Stomach smooth muscle (tissue), 2 donors: ENCODE measurements at regions not wholly inside any gene's neighbourhood (a gene's known extent, or its start where the extent isn't known, plus 50 kb on each side); places are given as distances from the start of the nearest gene placed in this dataset.

Experiments
- H3K27ac ChIP-seq: one replicate; pipeline ENCODE4 v1.7.0; 2013; ENCODE audit warnings: mild to moderate bottlenecking, low read length, inconsistent platforms
- H3K27me3 ChIP-seq, 2 donors: one replicate each; pipeline ENCODE4 v1.7.0; 2013; ENCODE audit warnings: low read length in 2 of 2; ENCODE audit not compliant: insufficient read depth in 2 of 2, control insufficient read depth in 1 of 2
- H3K36me3 ChIP-seq, 2 donors: one replicate each; pipeline ENCODE4 v1.7.0; 2013; ENCODE audit warnings: low read length in 2 of 2; ENCODE audit not compliant: control insufficient read depth in 2 of 2, insufficient read depth in 2 of 2
- H3K4me1 ChIP-seq: one replicate; pipeline ENCODE4 v1.7.0; 2013; ENCODE audit warnings: low read length; ENCODE audit not compliant: control insufficient read depth, insufficient read depth
- H3K4me3 ChIP-seq, 2 donors: one replicate each; pipeline ENCODE4 v1.7.0; 2013; ENCODE audit warnings: low read length in 2 of 2
- H3K9ac ChIP-seq, 2 donors: one replicate each; pipeline ENCODE4 v1.7.0; 2013; ENCODE audit warnings: low read length in 2 of 2, mild to moderate bottlenecking in 1 of 2
- H3K9me3 ChIP-seq, 2 donors: one replicate each; pipeline ENCODE4 v1.7.0; 2013; ENCODE audit warnings: low read length in 2 of 2; ENCODE audit not compliant: control insufficient read depth in 2 of 2
- donor health status: healthy.
- donor health status: Pancreatic carcinoma.

DNA sequence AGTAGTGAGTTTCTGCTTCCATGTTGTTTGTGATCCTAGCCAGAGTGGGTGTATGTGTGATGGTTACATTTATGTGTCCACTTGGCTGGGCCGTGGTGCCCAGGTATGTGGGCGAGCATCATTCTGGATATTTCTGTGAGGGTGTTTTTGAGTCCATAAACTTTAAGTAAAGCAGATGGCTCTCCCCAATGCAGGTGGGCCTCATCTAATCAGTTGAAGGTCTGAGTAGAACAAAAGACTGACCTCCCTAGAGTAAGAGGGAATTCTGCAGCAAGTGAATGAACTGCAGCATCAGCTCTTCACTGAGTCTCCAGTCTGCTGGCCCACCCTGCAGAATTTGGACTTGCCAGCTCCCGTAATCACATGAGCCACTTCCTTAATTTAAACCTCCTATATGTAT is 571.9 kb downstream of the ACTR3B start:
- Histone ChIP-seq H3K4me1 (no peaks in the 10 kb centered on the region), H3K36me3 (no peaks in the 10 kb centered on the region), H3K9ac (no peak overlapping the region), H3K27ac (no peak overlapping the region), H3K9me3 (peaks cover 0 to 6% of the 10 kb centered on the region in 2 donors), H3K4me3 (no peak overlapping the region), H3K27me3 (no peaks in the 10 kb centered on the region)

DNA sequence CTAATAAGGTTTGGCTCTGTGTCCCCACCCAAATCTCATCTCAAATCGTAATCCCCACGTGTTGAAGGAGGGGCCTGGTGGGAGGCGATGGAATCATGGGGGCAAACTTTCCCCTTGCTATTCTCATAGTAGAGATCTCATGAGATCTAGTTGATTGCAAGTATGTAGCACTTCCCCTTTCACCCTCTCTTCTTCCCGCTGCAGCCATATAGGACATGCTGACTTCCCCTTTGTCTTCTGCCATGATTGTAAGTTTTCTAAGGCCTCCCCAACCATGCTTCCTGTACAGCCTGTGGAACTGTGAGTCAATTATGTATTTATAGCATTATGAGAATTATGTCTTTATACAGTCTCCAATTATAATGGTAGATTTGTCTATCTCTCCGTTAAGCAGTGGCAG is 594.5 kb downstream of the ACTR3B start:
- Histone ChIP-seq H3K9ac (no peak overlapping the region), H3K9me3 (no peaks in the 10 kb centered on the region), H3K4me1 (no peaks in the 10 kb centered on the region), H3K4me3 (no peak overlapping the region), H3K27ac (no peak overlapping the region), H3K36me3 (no peaks in the 10 kb centered on the region), H3K27me3 (no peaks in the 10 kb centered on the region)

DNA sequence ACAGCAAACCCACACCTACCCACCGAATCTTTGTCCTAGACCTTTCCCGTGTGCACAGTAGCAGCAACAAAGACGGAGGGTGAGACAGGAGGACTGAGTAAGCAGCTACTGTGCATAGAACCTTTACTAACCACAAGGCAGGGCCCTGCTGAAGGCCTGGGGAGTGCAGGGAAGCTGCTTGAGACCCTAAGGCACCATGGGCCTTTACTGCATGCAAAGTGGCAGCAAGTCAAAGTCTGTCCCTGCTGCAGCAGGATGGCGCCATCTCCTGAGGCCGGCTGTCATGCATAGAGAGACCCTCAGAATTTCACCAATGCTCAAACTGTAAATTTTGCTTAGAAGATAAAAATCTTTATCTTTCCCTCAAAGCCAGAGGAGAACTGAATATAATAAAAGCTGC is 610.5 kb downstream of the ACTR3B start:
- Histone ChIP-seq H3K9ac (no peak overlapping the region), H3K9me3 (peaks cover 0 to 11% of the 10 kb centered on the region in 2 donors), H3K27me3 (no peaks in the 10 kb centered on the region), H3K27ac (no peak overlapping the region), H3K4me1 (no peaks in the 10 kb centered on the region), H3K36me3 (no peaks in the 10 kb centered on the region), H3K4me3 (no peak overlapping the region)

DNA sequence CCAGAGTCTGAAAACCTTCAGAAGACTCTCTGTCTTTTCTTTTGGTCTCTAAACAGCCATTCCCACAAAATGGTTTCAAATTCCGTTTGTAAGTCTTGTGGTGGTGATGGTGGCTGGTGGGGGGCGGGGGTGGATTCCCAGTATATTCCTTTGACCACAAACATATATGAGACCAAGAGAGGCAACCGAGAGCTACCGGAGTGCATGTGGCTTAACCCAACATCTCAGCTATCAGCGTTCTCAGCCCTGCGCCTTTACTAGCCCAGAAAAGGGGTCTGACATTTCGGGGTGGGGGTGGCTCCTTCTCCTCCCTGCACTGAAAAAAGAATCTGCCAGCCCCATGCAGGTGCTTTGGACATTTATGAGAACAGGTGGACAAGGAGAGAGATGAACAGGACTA is 621.1 kb downstream of the ACTR3B start:
- Histone ChIP-seq H3K9me3 (no peaks in the 10 kb centered on the region), H3K4me3 (no peak overlapping the region), H3K27me3 (no peaks in the 10 kb centered on the region), H3K4me1 (peaks cover 23% of the 10 kb centered on the region), H3K9ac (no peak overlapping the region), H3K36me3 (no peaks in the 10 kb centered on the region), H3K27ac (no peak overlapping the region)

DNA sequence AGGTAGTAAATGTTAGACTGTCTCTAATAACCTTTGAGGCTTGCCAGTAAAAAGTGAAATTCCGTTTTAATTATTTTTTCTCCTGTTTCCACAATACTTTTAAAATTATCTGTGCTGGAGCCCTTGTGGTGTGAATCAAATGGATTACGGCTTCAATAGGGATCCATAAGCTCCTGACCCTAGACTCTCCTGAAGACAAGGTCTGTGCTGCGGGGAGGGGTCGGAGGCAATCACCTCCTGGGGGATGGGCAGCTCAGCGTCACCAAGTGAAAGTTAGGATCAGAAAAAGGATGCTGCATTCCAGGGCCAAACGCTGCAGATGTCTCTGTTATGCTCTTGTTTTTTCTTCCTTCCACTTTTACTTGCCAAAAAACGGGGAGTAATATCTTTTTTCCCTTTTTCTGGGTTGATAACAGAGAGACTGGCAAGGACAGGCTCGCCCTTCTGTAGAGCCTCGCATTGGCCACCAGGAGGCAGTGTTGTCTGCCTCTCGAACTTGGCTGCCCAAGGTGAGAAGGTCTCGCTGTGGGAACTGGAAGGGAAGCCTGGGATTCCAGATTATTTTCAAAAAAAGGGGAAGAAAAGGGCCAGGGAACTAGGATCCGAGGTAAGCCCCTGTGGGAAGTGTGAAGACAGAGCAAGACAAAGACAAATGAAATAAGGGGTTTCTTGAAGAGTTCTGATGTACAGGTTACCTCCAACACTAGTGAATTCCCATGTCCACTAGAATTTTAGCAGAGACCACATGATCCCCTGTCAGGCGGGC is 621.9 kb downstream of the ACTR3B start:
- Histone ChIP-seq H3K9me3 (no peaks in the 10 kb centered on the region), H3K27ac (no peak overlapping the region), H3K36me3 (no peaks in the 10 kb centered on the region), H3K9ac (peak overlapping the region; percentile 53 to 55), H3K4me3 (peak overlapping the region; percentile 48 to 75), H3K27me3 (no peaks in the 10 kb centered on the region), H3K4me1 (peaks cover 27% of the 10 kb centered on the region)

DNA sequence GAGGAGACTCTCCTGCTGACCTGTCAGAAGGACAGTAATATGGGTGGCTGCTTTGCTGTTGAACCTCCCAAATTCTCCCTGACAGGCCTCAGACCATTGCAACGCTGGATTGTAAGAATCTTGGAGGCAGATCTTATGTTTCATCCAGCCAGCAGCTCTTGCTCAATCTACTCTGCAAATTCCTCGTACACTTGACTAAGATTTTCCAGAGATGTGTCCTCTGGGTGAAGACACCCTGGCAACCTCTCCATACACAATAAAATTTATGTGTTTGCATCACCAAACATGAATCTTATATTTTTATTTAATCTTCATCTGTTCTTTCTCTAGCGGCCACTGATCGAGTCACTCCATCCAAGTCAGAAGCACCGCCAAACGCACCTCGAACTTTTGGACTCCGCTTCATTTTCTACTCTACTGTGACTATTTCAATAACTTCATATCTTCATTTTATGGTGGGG is 623.1 kb downstream of the ACTR3B start:
- Histone ChIP-seq H3K9ac (no peak overlapping the region), H3K9me3 (no peaks in the 10 kb centered on the region), H3K36me3 (no peaks in the 10 kb centered on the region), H3K4me1 (peaks cover 27% of the 10 kb centered on the region), H3K4me3 (no peak overlapping the region), H3K27me3 (no peaks in the 10 kb centered on the region), H3K27ac (no peak overlapping the region)

DNA sequence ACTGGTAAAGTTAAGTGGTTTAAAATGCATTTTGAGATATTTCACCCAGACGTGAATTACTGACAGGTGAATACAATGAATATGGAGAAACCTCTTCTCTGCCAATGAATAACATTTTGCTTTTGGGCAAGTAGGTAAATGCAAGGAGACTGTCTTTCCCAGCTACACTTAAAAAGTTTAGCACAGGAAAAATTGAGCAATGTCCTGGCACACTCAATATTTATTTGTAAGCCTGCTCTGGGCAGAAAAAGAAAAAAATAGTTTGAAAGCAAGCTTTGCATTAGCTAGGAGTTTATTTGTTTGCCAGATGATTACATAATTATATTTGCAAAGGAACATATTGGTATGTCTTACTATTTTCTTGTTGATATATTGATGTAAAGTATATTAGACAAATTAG is 624.2 kb downstream of the ACTR3B start:
- no peak overlapping the region for H3K4me3 ChIP-seq
- H3K27me3 ChIP-seq = no peaks in the 10 kb centered on the region
- no peaks in the 10 kb centered on the region for H3K9me3 ChIP-seq
- H3K36me3 ChIP-seq = no peaks in the 10 kb centered on the region
- no peak overlapping the region for H3K9ac ChIP-seq
- H3K4me1 ChIP-seq = peaks cover 30% of the 10 kb centered on the region
- no peak overlapping the region for H3K27ac ChIP-seq

DNA sequence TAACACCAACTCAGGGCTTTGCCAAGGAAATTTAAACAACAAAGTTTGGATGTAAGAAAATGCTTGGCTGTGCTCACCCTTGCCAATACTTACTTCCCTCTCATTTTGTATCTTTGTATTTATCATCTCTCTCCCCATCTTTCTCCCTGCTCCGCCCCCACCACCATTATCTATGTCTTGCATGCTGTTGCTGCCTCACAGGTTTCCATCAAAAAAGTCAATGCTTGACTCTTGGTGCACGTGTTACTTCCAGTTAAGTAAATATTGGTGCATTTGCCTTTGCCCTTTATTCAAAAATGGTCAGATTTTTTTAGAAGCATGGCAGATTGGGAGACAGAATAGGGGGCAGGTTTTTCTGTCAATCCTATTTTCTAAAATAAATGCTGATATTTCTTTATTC is 626.0 kb downstream of the ACTR3B start:
- Histone ChIP-seq H3K4me3 (no peak overlapping the region), H3K4me1 (peaks cover 39% of the 10 kb centered on the region), H3K9me3 (no peaks in the 10 kb centered on the region), H3K27ac (no peak overlapping the region), H3K27me3 (no peaks in the 10 kb centered on the region), H3K9ac (no peak overlapping the region), H3K36me3 (no peaks in the 10 kb centered on the region)

DNA sequence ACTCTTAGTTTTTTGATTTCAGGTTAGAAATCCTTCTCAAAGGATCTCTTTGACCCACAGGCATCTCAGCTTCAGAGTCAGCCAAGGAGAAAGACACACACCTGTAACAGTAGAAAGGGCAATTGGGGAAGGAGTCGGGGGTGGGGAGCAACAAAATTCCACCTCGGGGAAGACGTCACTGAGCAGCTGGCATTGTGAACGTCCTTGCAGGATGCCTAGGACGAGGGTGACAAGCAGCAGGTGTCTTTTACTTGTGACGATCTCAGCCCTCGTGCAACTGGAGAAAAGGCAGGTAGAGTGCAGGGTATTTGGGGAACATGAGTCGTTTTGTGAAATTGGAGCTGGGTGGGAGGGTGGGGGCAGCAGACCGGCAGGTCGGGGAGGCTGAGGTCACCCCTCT is 627.0 kb downstream of the ACTR3B start:
- no peaks in the 10 kb centered on the region for H3K27me3 ChIP-seq
- no peak overlapping the region for H3K27ac ChIP-seq
- H3K9me3 ChIP-seq = peaks cover 3 to 4% of the 10 kb centered on the region in 2 donors
- no peak overlapping the region for H3K9ac ChIP-seq
- H3K4me3 ChIP-seq = no peak overlapping the region
- no peaks in the 10 kb centered on the region for H3K36me3 ChIP-seq
- H3K4me1 ChIP-seq = peaks cover 38% of the 10 kb centered on the region

DNA sequence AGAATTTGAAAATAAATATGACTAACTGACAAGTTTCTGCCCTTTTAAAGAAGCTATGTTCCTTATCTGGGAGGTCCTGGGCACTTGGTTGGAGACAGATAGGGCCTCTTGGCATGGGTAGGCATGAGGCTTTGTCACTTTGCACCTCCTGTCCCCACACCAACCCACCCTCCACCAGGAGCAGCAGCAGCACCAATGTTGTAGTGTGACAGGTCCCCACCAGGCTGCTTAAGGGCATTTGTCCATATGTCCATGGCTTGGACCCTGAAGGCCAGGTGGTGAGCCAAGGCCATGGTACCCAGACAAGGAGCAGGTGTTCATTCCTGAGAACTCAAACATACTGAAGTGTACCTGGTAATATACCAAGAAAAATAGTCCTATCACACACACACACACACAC is 629.1 kb downstream of the ACTR3B start:
- H3K9me3 ChIP-seq = peaks cover 3 to 4% of the 10 kb centered on the region in 2 donors
- peak overlapping the region; percentile 3 for H3K27ac ChIP-seq
- H3K9ac ChIP-seq = no peak overlapping the region
- H3K36me3 ChIP-seq = no peaks in the 10 kb centered on the region
- H3K27me3 ChIP-seq = no peaks in the 10 kb centered on the region
- no peak overlapping the region for H3K4me3 ChIP-seq
- H3K4me1 ChIP-seq = peaks cover 22% of the 10 kb centered on the region

DNA sequence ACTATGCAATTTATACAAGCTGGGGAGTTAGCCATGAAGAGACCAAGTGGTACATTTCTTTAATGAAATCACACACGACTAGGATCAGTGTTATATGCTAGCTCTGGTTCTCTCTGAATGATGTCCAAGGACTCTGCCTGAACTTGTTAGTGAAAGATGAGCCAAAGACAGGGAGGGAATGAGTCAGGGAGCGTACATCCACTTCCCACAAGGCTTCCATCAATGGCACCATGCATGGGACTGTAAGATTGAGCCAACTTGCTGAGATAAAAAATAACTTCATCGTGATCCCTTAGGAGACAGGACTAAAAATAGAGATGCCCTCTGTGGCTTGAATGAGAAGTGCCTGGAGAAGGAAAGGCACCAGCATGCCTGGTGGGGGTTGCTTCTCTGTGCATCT is 629.7 kb downstream of the ACTR3B start:
- H3K9me3 ChIP-seq = peaks cover 3 to 4% of the 10 kb centered on the region in 2 donors
- no peak overlapping the region for H3K4me3 ChIP-seq
- H3K27me3 ChIP-seq = no peaks in the 10 kb centered on the region
- H3K4me1 ChIP-seq = peaks cover 18% of the 10 kb centered on the region
- H3K9ac ChIP-seq = no peak overlapping the region
- no peaks in the 10 kb centered on the region for H3K36me3 ChIP-seq
- peak overlapping the region; percentile 3 for H3K27ac ChIP-seq
